LNCaP clone FGC (cell line): ENCODE measurements at regions not wholly inside any gene's neighbourhood (a gene's known extent, or its start where the extent isn't known, plus 50 kb on each side); places are given as distances from the start of the nearest gene placed in this dataset.

Source experiments
- DNase-seq: peaks from one replicate; pipeline ENCODE4 v3.0.0-alpha.2; 2011; ENCODE audit warnings: low read depth
- H3K4me3 ChIP-seq: 2 replicates; pipeline ENCODE4 v1.5.1; 2011; ENCODE audit warnings: mild to moderate bottlenecking, low read depth, low read length, control low read depth
- TF ChIP-seq, protein P1 (sequence below): IDR thresholded peaks from 2 replicates; pipeline ENCODE4 v1.5.1; 2012; ENCODE audit warnings: mild to moderate bottlenecking; ENCODE audit not compliant: control insufficient read depth, insufficient read depth; ENCODE audit errors: extremely low read depth

- DNase-seq: no peak
- no peak overlapping the region for H3K4me3 ChIP-seq
- TF ChIP-seq, protein P1, sequence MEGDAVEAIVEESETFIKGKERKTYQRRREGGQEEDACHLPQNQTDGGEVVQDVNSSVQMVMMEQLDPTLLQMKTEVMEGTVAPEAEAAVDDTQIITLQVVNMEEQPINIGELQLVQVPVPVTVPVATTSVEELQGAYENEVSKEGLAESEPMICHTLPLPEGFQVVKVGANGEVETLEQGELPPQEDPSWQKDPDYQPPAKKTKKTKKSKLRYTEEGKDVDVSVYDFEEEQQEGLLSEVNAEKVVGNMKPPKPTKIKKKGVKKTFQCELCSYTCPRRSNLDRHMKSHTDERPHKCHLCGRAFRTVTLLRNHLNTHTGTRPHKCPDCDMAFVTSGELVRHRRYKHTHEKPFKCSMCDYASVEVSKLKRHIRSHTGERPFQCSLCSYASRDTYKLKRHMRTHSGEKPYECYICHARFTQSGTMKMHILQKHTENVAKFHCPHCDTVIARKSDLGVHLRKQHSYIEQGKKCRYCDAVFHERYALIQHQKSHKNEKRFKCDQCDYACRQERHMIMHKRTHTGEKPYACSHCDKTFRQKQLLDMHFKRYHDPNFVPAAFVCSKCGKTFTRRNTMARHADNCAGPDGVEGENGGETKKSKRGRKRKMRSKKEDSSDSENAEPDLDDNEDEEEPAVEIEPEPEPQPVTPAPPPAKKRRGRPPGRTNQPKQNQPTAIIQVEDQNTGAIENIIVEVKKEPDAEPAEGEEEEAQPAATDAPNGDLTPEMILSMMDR: no peak
Measured at GRCh38 chr9:134985451-134985850, 67.7 kb upstream of the FCN1 start.

- H3K4me3 ChIP-seq: no peak overlapping the region
- TF ChIP-seq, protein P1: no peak
- DNase-seq: no peak
Measured at GRCh38 chr9:134986957-134987356, 69.2 kb upstream of the FCN1 start.

GRCh38 chr9:134987376-134987775, 69.7 kb upstream of the FCN1 start:
- DNase-seq: no peak
- TF ChIP-seq, protein P1: no peak
- no peak overlapping the region for H3K4me3 ChIP-seq

- DNase-seq: no peak
- no peak overlapping the region for H3K4me3 ChIP-seq
- TF ChIP-seq, protein P1: no peak
Measured at GRCh38 chr9:134987906-134988700, 70.4 kb upstream of the FCN1 start.

DNA sequence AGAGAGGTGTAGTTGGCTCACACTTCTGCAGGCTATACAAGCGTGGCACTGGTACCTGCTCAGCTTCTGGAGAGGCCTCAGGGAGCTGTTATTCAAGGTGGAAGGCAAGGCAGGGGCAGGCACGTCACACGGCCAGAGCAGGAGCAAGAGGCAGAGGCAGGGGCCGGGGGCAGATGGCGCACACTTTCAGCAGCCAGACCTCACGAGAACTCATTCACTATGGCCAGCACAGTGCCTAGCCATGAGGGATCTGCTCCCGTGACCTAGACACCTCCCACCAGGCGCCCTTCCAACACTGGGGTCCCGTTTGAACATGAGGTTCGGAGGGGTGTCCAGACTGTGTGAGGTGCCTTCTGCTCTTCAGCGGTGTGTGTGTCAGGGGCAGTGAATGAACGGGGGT, 71.0 kb upstream of the FCN1 start:
- no peak overlapping the region for H3K4me3 ChIP-seq
- TF ChIP-seq, protein P1: no peak
- no peak for DNase-seq

- TF ChIP-seq, protein P1: no peak
- H3K4me3 ChIP-seq: no peak overlapping the region
- DNase-seq: no peak
Measured at GRCh38 chr9:134989206-134990065, 71.7 kb upstream of the FCN1 start.
